HEK293 (cell line): ENCODE measurements at regions not wholly inside any gene's neighbourhood (a gene's known extent, or its start where the extent isn't known, plus 50 kb on each side); places are given as distances from the start of the nearest gene placed in this dataset.

Source experiments
- CTCF ChIA-PET: fragments of 350-600 bp; formaldehyde crosslinking; extraction: SDS; loops from one replicate; lab custom pipeline; 2021; ENCODE audit warnings: antibody characterized with exemption; lab: Yijun Ruan, JAX
- POLR2A ChIA-PET: fragments of 300-600 bp; formaldehyde crosslinking; extraction: SDS; loops from one replicate; lab custom pipeline; 2020; ENCODE audit warnings: antibody characterized with exemption, inconsistent platforms; lab: Yijun Ruan, JAX
- H3K27ac ChIP-seq: fragments of 200-500 bp; sonication (Bioruptor generic); 2 replicates; pipeline ENCODE4 v1.5.1; 2014; ENCODE audit warnings: low read depth, low read length, control low read depth, inconsistent platforms; ENCODE audit errors: extremely low read depth
- H3K36me3 ChIP-seq, 2 experiments: fragments of 200-500 bp in 1 of 2; sonication (Bioruptor generic) in 1 of 2; 1 replicate in 1 of 2; 2 replicates in 1 of 2; pipeline ENCODE4 v1.5.1; 2014 to 2017; ENCODE audit warnings: inconsistent platforms in 2 of 2, low read length in 2 of 2; ENCODE audit not compliant: control insufficient read depth in 2 of 2, insufficient read depth in 1 of 2
- H3K4me1 ChIP-seq: fragments of 200-500 bp; sonication (Bioruptor generic); 2 replicates; pipeline ENCODE4 v1.5.1; 2014; ENCODE audit warnings: mild to moderate bottlenecking, low read length, inconsistent platforms; ENCODE audit not compliant: control insufficient read depth, insufficient read depth
- H3K4me3 ChIP-seq: 2 replicates; pipeline ENCODE4 v1.5.1; 2011; ENCODE audit warnings: low read depth, mild to moderate bottlenecking, control low read depth, low read length, moderate library complexity
- H3K9me3 ChIP-seq: fragments of 200-500 bp; sonication (Bioruptor generic); 2 replicates; pipeline ENCODE4 v1.5.1; 2014; ENCODE audit warnings: low read depth, low read length, inconsistent platforms; ENCODE audit not compliant: control insufficient read depth, insufficient read depth
- FEZF1 ChIP-seq: fragments of 450-650 bp; formaldehyde crosslinking; IDR thresholded peaks from 2 replicates; pipeline ENCODE4 v1.5.1; 2016; ENCODE audit warnings: missing biosample characterization, missing genetic modification characterization
- IKZF3 ChIP-seq: fragments of 450-650 bp; IDR thresholded peaks from 2 replicates; pipeline ENCODE4 v1.5.0; 2018; ENCODE audit warnings: missing biosample characterization, mild to moderate bottlenecking, missing genetic modification characterization, moderate library complexity
- MEIS1 ChIP-seq: sonication (generic); formaldehyde crosslinking; IDR thresholded peaks from 2 replicates; pipeline ENCODE4 v1.8.1; 2022; ENCODE audit warnings: missing genetic modification reagents, mild to moderate bottlenecking, borderline replicate concordance
- PRDM1 ChIP-seq: fragments of 450-650 bp; formaldehyde crosslinking; IDR thresholded peaks from 2 replicates; pipeline ENCODE4; 2016; ENCODE audit warnings: missing biosample characterization, missing genetic modification characterization
- SALL2 ChIP-seq: fragments of 450-650 bp; formaldehyde crosslinking; IDR thresholded peaks from 2 replicates; pipeline ENCODE4 v1.5.0; 2017; ENCODE audit warnings: missing biosample characterization, mild to moderate bottlenecking, missing genetic modification characterization, borderline replicate concordance
- ZFP41 ChIP-seq: fragments of 450-650 bp; formaldehyde crosslinking; IDR thresholded peaks from 2 replicates; pipeline ENCODE4 v1.5.1; 2016; ENCODE audit warnings: missing biosample characterization, missing genetic modification characterization, borderline replicate concordance
- ZNF169 ChIP-seq: fragments of 450-650 bp; formaldehyde crosslinking; IDR thresholded peaks from 2 replicates; pipeline ENCODE4 v1.5.1; 2016; ENCODE audit warnings: missing biosample characterization, missing genetic modification characterization
- ZNF311 ChIP-seq: fragments of 450-650 bp; formaldehyde crosslinking; IDR thresholded peaks from 2 replicates; pipeline ENCODE4 v1.5.1; 2017; ENCODE audit warnings: missing biosample characterization, missing genetic modification characterization, borderline replicate concordance
- ZNF404 ChIP-seq: fragments of 450-650 bp; formaldehyde crosslinking; IDR thresholded peaks from 2 replicates; pipeline ENCODE4 v1.5.1; 2017; ENCODE audit warnings: missing biosample characterization, missing genetic modification characterization
- ZNF416 ChIP-seq: fragments of 450-650 bp; formaldehyde crosslinking; IDR thresholded peaks from 2 replicates; pipeline ENCODE4 v1.5.1; 2016; ENCODE audit warnings: missing biosample characterization, missing genetic modification characterization
- ZNF433 ChIP-seq: fragments of 450-650 bp; formaldehyde crosslinking; IDR thresholded peaks from 2 replicates; pipeline ENCODE4 v1.5.1; 2016; ENCODE audit warnings: missing biosample characterization, missing genetic modification characterization, low read depth
- ZNF544 ChIP-seq: fragments of 450-650 bp; formaldehyde crosslinking; IDR thresholded peaks from 2 replicates; pipeline ENCODE4 v1.5.0; 2017; ENCODE audit warnings: missing biosample characterization, missing genetic modification characterization
- ZNF548 ChIP-seq: fragments of 450-650 bp; formaldehyde crosslinking; IDR thresholded peaks from 2 replicates; pipeline ENCODE4 v1.5.1; 2016; ENCODE audit warnings: missing biosample characterization, missing genetic modification characterization
- ZNF747 ChIP-seq: fragments of 450-650 bp; formaldehyde crosslinking; IDR thresholded peaks from 2 replicates; pipeline ENCODE4 v1.5.1; 2016; ENCODE audit warnings: missing biosample characterization, missing genetic modification characterization
- ZNF791 ChIP-seq: fragments of 450-650 bp; formaldehyde crosslinking; IDR thresholded peaks from 2 replicates; pipeline ENCODE4 v1.5.1; 2016; ENCODE audit warnings: missing biosample characterization, missing genetic modification characterization
- ZXDB ChIP-seq: fragments of 450-650 bp; formaldehyde crosslinking; IDR thresholded peaks from 2 replicates; pipeline ENCODE4 v1.5.1; 2016; ENCODE audit warnings: missing biosample characterization, missing genetic modification characterization
- TF ChIP-seq, protein P1 (sequence below): fragments of 450-650 bp; formaldehyde crosslinking; IDR thresholded peaks from 2 replicates; pipeline ENCODE4 v1.5.1; 2016; ENCODE audit warnings: missing biosample characterization, missing genetic modification characterization
- TF ChIP-seq, protein P2 (sequence below): fragments of 450-650 bp; formaldehyde crosslinking; IDR thresholded peaks from 2 replicates; pipeline ENCODE4 v1.5.1; 2016; ENCODE audit warnings: missing biosample characterization, missing genetic modification characterization
- TF ChIP-seq, protein P3 (sequence below): fragments of 450-650 bp; formaldehyde crosslinking; IDR thresholded peaks from 2 replicates; pipeline ENCODE4 v1.5.1; 2016; ENCODE audit warnings: missing biosample characterization, missing genetic modification characterization
- TF ChIP-seq, protein P4 (sequence below): fragments of 450-650 bp; formaldehyde crosslinking; IDR thresholded peaks from 2 replicates; pipeline ENCODE4 v1.5.0; 2017; ENCODE audit warnings: missing biosample characterization, missing genetic modification characterization, borderline replicate concordance
- TF ChIP-seq, protein P5 (sequence below): fragments of 450-650 bp; formaldehyde crosslinking; optimal IDR thresholded peaks from 2 replicates; pipeline ENCODE3; 2016; ENCODE audit warnings: missing biosample characterization, mild to moderate bottlenecking, missing genetic modification characterization
- TF ChIP-seq, protein P6 (sequence below): fragments of 450-650 bp; formaldehyde crosslinking; IDR thresholded peaks from 2 replicates; pipeline ENCODE4 v1.5.1; 2016; ENCODE audit warnings: missing biosample characterization, missing genetic modification characterization

DNA sequence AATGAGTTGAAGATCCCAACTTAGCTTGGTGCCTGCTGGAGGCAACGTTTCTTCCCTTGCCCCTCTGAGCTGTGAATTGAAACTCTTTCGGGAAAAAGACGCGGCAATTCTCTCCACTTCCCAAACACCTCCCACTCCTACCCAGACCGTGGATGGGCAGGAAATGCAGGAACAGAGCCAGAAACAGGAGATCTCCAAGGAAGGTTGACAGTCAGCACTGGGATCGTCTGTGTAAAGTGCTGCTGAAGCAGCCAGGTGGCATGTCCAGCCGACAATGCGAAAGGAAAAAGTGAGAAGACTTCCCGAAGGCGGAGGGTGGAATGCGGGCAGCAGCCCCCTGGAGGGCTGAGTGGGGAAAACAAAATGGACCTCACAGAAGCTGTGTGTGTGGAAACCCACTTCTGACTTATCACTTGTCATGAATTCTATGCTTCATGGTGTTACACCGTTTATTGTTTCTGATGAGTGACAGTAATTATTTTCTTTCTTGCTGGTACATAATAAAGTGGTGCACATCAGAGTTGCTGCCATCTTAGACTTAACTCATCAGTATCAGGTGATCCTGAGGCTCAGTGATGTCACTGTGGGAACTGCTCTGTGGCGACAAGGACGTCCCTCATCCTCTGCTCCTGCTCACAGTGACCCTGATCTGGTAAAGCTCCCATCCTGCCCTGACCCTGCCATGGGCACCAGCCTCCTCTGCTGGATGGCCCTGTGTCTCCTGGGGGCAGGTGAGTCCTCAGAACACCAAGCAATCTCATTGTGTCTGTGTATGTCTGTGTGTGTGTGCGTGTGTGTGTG lies 220.5 kb upstream of the PRSS1 start (continued):
- TF ChIP-seq, protein P1, sequence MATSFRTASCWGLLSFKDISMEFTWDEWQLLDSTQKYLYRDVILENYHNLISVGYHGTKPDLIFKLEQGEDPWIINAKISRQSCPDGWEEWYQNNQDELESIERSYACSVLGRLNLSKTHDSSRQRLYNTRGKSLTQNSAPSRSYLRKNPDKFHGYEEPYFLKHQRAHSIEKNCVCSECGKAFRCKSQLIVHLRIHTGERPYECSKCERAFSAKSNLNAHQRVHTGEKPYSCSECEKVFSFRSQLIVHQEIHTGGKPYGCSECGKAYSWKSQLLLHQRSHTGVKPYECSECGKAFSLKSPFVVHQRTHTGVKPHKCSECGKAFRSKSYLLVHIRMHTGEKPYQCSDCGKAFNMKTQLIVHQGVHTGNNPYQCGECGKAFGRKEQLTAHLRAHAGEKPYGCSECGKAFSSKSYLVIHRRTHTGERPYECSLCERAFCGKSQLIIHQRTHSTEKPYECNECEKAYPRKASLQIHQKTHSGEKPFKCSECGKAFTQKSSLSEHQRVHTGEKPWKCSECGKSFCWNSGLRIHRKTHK, result no peak
- no peak for TF ChIP-seq MEIS1
- no peak for TF ChIP-seq ZNF544 (tag by site-specific recombination)
- no peak for TF ChIP-seq PRDM1
- TF ChIP-seq ZXDB (tag by site-specific recombination), result no peak

DNA sequence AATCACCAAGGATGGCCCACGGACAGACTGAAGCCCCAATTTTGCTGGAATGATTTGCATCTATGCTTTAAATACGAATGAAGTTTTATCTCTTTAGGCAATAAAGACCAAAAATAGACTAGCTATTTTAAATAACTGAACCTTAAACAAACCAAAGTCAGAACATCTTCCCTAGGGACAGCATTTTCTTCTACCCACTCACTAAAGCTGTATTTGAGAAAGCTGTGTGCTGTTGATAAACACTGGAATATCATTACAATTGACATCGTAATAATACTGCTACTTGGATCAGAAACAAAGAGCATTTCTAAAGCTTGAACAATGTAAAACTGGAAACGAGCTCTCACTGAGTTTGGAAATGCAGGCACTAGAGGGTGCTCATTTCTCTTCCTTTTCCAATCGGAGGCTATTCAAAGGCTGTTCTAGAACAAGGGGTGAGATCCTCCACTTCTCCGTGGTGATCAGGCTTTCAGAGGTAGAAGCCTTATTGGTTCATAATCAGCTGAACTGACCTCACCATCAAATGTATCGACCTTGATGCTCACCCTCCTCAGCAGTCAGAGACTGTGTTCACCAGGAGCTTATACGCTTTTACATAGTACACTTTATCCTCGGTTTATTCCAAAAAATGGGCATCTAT lies 225.3 kb upstream of the PRSS1 start:
- ChIA-PET CTCF (interaction anchor here (0.7 to 3.5 kb wide), 22 partner anchors 8 to 259 kb away, joined by 3 to 16 read pairs (median 4); no protein-coding TSS in a partner anchor), POLR2A (no interaction called here)
- H3K4me1 ChIP-seq, result no peaks in the 10 kb centered on the region
- no peaks in the 10 kb centered on the region for H3K9me3 ChIP-seq
- H3K4me3 ChIP-seq, result no peak overlapping the region
- no peaks in the 10 kb centered on the region for H3K36me3 ChIP-seq
- TF ChIP-seq ZNF404 (tag by site-specific recombination), result no peak
- no peak for TF ChIP-seq ZFP41
- no peak for TF ChIP-seq ZNF548 (tag by site-specific recombination)
- no peak for TF ChIP-seq FEZF1 (tag by site-specific recombination)
- TF ChIP-seq, all 188 proteins: peak for 0
- no peak overlapping the region for H3K27ac ChIP-seq

DNA sequence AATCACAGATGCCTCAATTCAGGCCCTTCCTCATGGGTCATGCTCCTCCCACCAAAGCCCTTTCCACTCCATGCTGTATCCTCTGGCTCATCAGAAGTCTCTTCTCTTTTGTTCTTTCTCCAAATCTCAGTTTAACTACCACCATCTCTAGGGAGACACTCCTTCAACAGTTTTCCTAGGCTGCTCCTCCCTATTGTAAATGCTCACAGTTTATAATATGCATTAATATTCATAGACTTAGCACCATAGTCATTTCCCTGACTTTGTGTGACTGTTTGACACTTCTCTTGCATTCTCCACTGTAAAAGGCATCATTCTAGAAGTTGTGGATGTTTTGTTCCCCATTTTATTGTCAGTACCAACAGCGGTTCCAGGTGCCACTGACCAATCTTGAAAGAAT lies 226.5 kb upstream of the PRSS1 start:
- no peaks in the 10 kb centered on the region for H3K9me3 ChIP-seq
- no peak for TF ChIP-seq IKZF3 (tag by site-specific recombination)
- TF ChIP-seq, protein P2, sequence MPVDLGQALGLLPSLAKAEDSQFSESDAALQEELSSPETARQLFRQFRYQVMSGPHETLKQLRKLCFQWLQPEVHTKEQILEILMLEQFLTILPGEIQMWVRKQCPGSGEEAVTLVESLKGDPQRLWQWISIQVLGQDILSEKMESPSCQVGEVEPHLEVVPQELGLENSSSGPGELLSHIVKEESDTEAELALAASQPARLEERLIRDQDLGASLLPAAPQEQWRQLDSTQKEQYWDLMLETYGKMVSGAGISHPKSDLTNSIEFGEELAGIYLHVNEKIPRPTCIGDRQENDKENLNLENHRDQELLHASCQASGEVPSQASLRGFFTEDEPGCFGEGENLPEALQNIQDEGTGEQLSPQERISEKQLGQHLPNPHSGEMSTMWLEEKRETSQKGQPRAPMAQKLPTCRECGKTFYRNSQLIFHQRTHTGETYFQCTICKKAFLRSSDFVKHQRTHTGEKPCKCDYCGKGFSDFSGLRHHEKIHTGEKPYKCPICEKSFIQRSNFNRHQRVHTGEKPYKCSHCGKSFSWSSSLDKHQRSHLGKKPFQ, result no peak
- TF ChIP-seq SALL2 (tag by site-specific recombination), result no peak
- no peak for TF ChIP-seq ZNF169
- no peak for TF ChIP-seq ZNF791 (tag by site-specific recombination)
- no peak for TF ChIP-seq ZNF416
- TF ChIP-seq ZNF433 (tag by site-specific recombination), result no peak
- TF ChIP-seq, protein P3, sequence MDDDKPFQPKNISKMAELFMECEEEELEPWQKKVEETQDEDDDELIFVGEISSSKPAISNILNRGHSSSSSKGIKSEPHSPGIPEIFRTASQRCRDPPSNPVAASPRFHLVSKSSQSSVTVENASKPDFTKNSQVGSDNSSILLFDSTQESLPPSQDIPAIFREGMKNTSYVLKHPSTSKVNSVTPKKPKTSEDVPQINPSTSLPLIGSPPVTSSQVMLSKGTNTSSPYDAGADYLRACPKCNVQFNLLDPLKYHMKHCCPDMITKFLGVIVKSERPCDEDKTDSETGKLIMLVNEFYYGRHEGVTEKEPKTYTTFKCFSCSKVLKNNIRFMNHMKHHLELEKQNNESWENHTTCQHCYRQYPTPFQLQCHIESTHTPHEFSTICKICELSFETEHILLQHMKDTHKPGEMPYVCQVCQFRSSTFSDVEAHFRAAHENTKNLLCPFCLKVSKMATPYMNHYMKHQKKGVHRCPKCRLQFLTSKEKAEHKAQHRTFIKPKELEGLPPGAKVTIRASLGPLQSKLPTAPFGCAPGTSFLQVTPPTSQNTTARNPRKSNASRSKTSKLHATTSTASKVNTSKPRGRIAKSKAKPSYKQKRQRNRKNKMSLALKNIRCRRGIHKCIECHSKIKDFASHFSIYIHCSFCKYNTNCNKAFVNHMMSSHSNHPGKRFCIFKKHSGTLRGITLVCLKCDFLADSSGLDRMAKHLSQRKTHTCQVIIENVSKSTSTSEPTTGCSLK, result no peak
- TF ChIP-seq, protein P4, sequence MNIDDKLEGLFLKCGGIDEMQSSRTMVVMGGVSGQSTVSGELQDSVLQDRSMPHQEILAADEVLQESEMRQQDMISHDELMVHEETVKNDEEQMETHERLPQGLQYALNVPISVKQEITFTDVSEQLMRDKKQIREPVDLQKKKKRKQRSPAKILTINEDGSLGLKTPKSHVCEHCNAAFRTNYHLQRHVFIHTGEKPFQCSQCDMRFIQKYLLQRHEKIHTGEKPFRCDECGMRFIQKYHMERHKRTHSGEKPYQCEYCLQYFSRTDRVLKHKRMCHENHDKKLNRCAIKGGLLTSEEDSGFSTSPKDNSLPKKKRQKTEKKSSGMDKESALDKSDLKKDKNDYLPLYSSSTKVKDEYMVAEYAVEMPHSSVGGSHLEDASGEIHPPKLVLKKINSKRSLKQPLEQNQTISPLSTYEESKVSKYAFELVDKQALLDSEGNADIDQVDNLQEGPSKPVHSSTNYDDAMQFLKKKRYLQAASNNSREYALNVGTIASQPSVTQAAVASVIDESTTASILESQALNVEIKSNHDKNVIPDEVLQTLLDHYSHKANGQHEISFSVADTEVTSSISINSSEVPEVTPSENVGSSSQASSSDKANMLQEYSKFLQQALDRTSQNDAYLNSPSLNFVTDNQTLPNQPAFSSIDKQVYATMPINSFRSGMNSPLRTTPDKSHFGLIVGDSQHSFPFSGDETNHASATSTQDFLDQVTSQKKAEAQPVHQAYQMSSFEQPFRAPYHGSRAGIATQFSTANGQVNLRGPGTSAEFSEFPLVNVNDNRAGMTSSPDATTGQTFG, result no peak
- TF ChIP-seq, protein P5, sequence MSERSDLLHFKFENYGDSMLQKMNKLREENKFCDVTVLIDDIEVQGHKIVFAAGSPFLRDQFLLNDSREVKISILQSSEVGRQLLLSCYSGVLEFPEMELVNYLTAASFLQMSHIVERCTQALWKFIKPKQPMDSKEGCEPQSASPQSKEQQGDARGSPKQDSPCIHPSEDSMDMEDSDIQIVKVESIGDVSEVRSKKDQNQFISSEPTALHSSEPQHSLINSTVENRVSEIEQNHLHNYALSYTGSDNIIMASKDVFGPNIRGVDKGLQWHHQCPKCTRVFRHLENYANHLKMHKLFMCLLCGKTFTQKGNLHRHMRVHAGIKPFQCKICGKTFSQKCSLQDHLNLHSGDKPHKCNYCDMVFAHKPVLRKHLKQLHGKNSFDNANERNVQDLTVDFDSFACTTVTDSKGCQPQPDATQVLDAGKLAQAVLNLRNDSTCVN, result no peak
- no peak for TF ChIP-seq ZNF747 (tag by site-specific recombination)
- TF ChIP-seq, protein P6, sequence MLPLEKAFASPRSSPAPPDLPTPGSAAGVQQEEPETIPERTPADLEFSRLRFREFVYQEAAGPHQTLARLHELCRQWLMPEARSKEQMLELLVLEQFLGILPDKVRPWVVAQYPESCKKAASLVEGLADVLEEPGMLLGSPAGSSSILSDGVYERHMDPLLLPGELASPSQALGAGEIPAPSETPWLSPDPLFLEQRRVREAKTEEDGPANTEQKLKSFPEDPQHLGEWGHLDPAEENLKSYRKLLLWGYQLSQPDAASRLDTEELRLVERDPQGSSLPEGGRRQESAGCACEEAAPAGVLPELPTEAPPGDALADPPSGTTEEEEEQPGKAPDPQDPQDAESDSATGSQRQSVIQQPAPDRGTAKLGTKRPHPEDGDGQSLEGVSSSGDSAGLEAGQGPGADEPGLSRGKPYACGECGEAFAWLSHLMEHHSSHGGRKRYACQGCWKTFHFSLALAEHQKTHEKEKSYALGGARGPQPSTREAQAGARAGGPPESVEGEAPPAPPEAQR (tag by site-specific recombination), result no peak
- no peak for TF ChIP-seq ZNF311
- H3K4me3 ChIP-seq, result no peak overlapping the region
- ChIA-PET POLR2A (no interaction called here), CTCF (interaction anchor here (0.6 to 3.5 kb wide), 7 partner anchors 12 to 717 kb away, joined by 3 to 16 read pairs (median 6); no protein-coding TSS in a partner anchor)
- no peaks in the 10 kb centered on the region for H3K4me1 ChIP-seq
- H3K27ac ChIP-seq, result no peak overlapping the region
- H3K36me3 ChIP-seq, result no peaks in the 10 kb centered on the region
